Right renal pelvis (tissue), 4 donors: ENCODE measurements at regions not wholly inside any gene's neighbourhood (a gene's known extent, or its start where the extent isn't known, plus 50 kb on each side); places are given as distances from the start of the nearest gene placed in this dataset.

Source experiments
- DNase-seq, 4 donors: peaks; one replicate each; pipeline ENCODE4 v3.0.0-alpha.2; 2013; ENCODE audit warnings: low read depth in 4 of 4, low spot score in 3 of 4, missing footprints in 1 of 4

- DNase-seq, result no peak
These were observed 106.6 kb upstream of the ACTRT2 start for GRCh38 chr1:2914702-2915101.

- DNase-seq, result no peak
These were observed 105.1 kb upstream of the ACTRT2 start for GRCh38 chr1:2916153-2916552.

- no peak for DNase-seq
These were observed 104.6 kb upstream of the ACTRT2 start for GRCh38 chr1:2916706-2917105.

- DNase-seq, result no peak
These were observed 104.0 kb upstream of the ACTRT2 start for GRCh38 chr1:2917284-2917683.

GRCh38 chr1:2918441-2918840 is 102.8 kb upstream of the ACTRT2 start:
- no peak for DNase-seq

GRCh38 chr1:2919841-2920240 is 101.4 kb upstream of the ACTRT2 start:
- DNase-seq, result no peak

GRCh38 chr1:2920421-2921015 is 100.7 kb upstream of the ACTRT2 start:
- DNase-seq, result no peak

- DNase-seq, result no peak
These were observed 99.1 kb upstream of the ACTRT2 start for GRCh38 chr1:2921970-2922686.

- no peak for DNase-seq
These were observed 97.9 kb upstream of the ACTRT2 start for GRCh38 chr1:2923351-2923750.

- no peak for DNase-seq
These were observed 96.0 kb upstream of the ACTRT2 start for GRCh38 chr1:2925291-2925690.

GRCh38 chr1:2925918-2926317 is 95.3 kb upstream of the ACTRT2 start:
- DNase-seq, result no peak

- DNase-seq, result no peak
These were observed 94.7 kb upstream of the ACTRT2 start for GRCh38 chr1:2926447-2927055.

- no peak for DNase-seq
These were observed 93.6 kb upstream of the ACTRT2 start for GRCh38 chr1:2927393-2928360.

- DNase-seq, result no peak
These were observed 92.6 kb upstream of the ACTRT2 start for GRCh38 chr1:2928366-2929325.

- DNase-seq, result no peak
These were observed 91.9 kb upstream of the ACTRT2 start for GRCh38 chr1:2929335-2929734.

GRCh38 chr1:2930016-2930815 is 91.1 kb upstream of the ACTRT2 start:
- no peak for DNase-seq

GRCh38 chr1:2930913-2931723 is 90.1 kb upstream of the ACTRT2 start:
- DNase-seq, result no peak

- DNase-seq, result no peak
These were observed 89.4 kb upstream of the ACTRT2 start for GRCh38 chr1:2931724-2932401.
